HCT116 (cell line): ENCODE measurements at regions not wholly inside any gene's neighbourhood (a gene's known extent, or its start where the extent isn't known, plus 50 kb on each side); places are given as distances from the start of the nearest gene placed in this dataset.

Experiments
- ATAC-seq: fragments of 200-7000 bp; cut with Tn5 transposase; 2 replicates; pipeline ENCODE4 v1.9.1; 2020; ENCODE audit warnings: mild to moderate bottlenecking, moderate library complexity
- BruUV-seq: library from RNA; stranded (reverse); fragments of 400-500 nt; replicated peaks from 2 replicates; lab custom pipeline; 2021; lab: Mats Ljungman, UMichigan
- CTCF ChIA-PET: fragments of 300-600 bp; sonication (Branson Sonifier 250); formaldehyde crosslinking; loops from one replicate; lab custom pipeline; 2021; ENCODE audit warnings: antibody characterized with exemption; lab: Charles Lee
- POLR2A ChIA-PET: fragments of 300-600, 350-600 bp; sonication (Branson Sonifier 250); formaldehyde crosslinking; loops from one replicate; lab custom pipeline; 2021; ENCODE audit warnings: antibody characterized with exemption; lab: Charles Lee
- RAD21 ChIA-PET, 2 experiments: fragments of 300-600 bp; sonication (Branson Sonifier 250); formaldehyde crosslinking; loops; one replicate each; lab custom pipeline; 2023; ENCODE audit warnings: low total read pairs in 2 of 2; ENCODE audit not compliant: uncharacterized antibody in 2 of 2, unreplicated experiment in 2 of 2, low non-redundant PET in 1 of 2; lab: Charles Lee
- DNase-seq: peaks from one replicate; pipeline ENCODE4 v3.0.0-alpha.2; 2010; ENCODE audit warnings: low read depth, low spot score
- H2AFZ ChIP-seq: fragments of 200-600 bp; shearing (Covaris generic), sonication (generic); 2 replicates; pipeline ENCODE4 v1.6.1; 2017; ENCODE audit warnings: low read depth, mixed run types, mixed read lengths, antibody characterized with exemption, low read length; ENCODE audit not compliant: poor library complexity, severe bottlenecking
- H3K27ac ChIP-seq: 2 replicates; pipeline ENCODE4 v1.5.1; 2012; ENCODE audit warnings: low read depth, low read length
- H3K27me3 ChIP-seq: fragments of 200-600 bp; sonication (generic); 2 replicates; pipeline ENCODE4 v1.6.1; 2016; ENCODE audit warnings: mixed run types, low read length, mixed read lengths; ENCODE audit not compliant: insufficient read depth
- H3K36me3 ChIP-seq, 2 experiments: fragments of 200-500 bp in 1 of 2; fragments of 200-600 bp in 1 of 2; sonication (Bioruptor generic) in 1 of 2; sonication (generic) in 1 of 2; 2 replicates each; pipeline versions ENCODE4 v1.5.1 to v1.6.1; 2014 to 2016; ENCODE audit warnings: low read length in 2 of 2, inconsistent platforms in 1 of 2, mixed read lengths in 1 of 2, mixed run types in 1 of 2; ENCODE audit not compliant: insufficient read depth in 2 of 2, control insufficient read depth in 1 of 2
- H3K4me1 ChIP-seq, 2 experiments: fragments of 200-600 bp in 1 of 2; sonication (generic) in 1 of 2; 2 replicates each; pipeline versions ENCODE4 v1.5.1 to v1.6.1; 2012 to 2017; ENCODE audit warnings: low read length in 2 of 2, inconsistent platforms in 1 of 2, mild to moderate bottlenecking in 1 of 2, mixed read lengths in 1 of 2, mixed run types in 1 of 2, moderate library complexity in 1 of 2; ENCODE audit not compliant: insufficient read depth in 2 of 2, control insufficient read depth in 1 of 2
- H3K4me2 ChIP-seq: fragments of 200-600 bp; sonication (generic); 2 replicates; pipeline ENCODE4 v1.6.1; 2017; ENCODE audit warnings: mixed run types, low read length, mixed read lengths
- H3K4me3 ChIP-seq, 2 experiments: fragments of 200-600 bp in 1 of 2; sonication (generic) in 1 of 2; replicated peaks in 1 of 2; 2 replicates each; pipeline ENCODE4 v1.5.1; 2011 to 2016; ENCODE audit warnings: low read length in 2 of 2, control low read depth in 1 of 2, low read depth in 1 of 2, mild to moderate bottlenecking in 1 of 2, mixed read lengths in 1 of 2, mixed run types in 1 of 2
- H3K79me2 ChIP-seq: fragments of 200-600 bp; sonication (generic); 2 replicates; pipeline ENCODE4 v1.6.1; 2017; ENCODE audit warnings: mild to moderate bottlenecking, mixed run types, low read length, moderate library complexity, mixed read lengths; ENCODE audit not compliant: insufficient read depth
- H3K9ac ChIP-seq: fragments of 200-600 bp; sonication (generic); 2 replicates; pipeline ENCODE4 v1.6.1; 2016; ENCODE audit warnings: low read length, mixed read lengths
- H3K9me2 ChIP-seq: fragments of 200-600 bp; sonication (generic), shearing (Covaris generic); 2 replicates; pipeline ENCODE4 v1.6.1; 2017; ENCODE audit warnings: mixed run types, mild to moderate bottlenecking, moderate library complexity; ENCODE audit not compliant: insufficient read depth
- H3K9me3 ChIP-seq, 2 experiments: fragments of 200-500 bp in 1 of 2; fragments of 200-600 bp in 1 of 2; sonication (Bioruptor generic) in 1 of 2; sonication (generic) in 1 of 2; 2 replicates each; pipeline ENCODE4 v1.6.1; 2014 to 2017; ENCODE audit warnings: low read length in 2 of 2, mixed read lengths in 2 of 2, inconsistent platforms in 1 of 2, low read depth in 1 of 2, mild to moderate bottlenecking in 1 of 2, mixed run types in 1 of 2, moderate library complexity in 1 of 2; ENCODE audit not compliant: control insufficient read depth in 1 of 2, insufficient read depth in 1 of 2
- H4K20me1 ChIP-seq: fragments of 200-600 bp; sonication (generic), shearing (Covaris generic); 2 replicates; pipeline ENCODE4 v1.6.1; 2017; ENCODE audit warnings: mixed run types, mild to moderate bottlenecking, moderate library complexity; ENCODE audit not compliant: insufficient read depth
- ATF3 ChIP-seq: IDR thresholded peaks from 2 replicates; pipeline ENCODE4 v1.6.1; 2012
- CEBPB ChIP-seq: IDR thresholded peaks from 2 replicates; pipeline ENCODE4 v1.6.1; 2012; ENCODE audit warnings: low read depth
- CTCF ChIP-seq, 3 experiments: fragments of 200-600 bp in 1 of 3; sonication (generic) in 1 of 3; IDR thresholded peaks in 2 of 3; conservative IDR thresholded peaks in 1 of 3; 2 replicates each; pipeline ENCODE4 v1.5.1; 2012 to 2017; ENCODE audit warnings: low read depth in 2 of 3, low read length in 2 of 3, antibody characterized with exemption in 1 of 3, borderline replicate concordance in 1 of 3, control low read depth in 1 of 3, mild to moderate bottlenecking in 1 of 3, mixed read lengths in 1 of 3, mixed run types in 1 of 3, moderate library complexity in 1 of 3; ENCODE audit not compliant: insufficient read depth in 1 of 3
- ELF1 ChIP-seq: IDR thresholded peaks from 2 replicates; pipeline ENCODE4 v1.6.1; 2012; ENCODE audit warnings: low read depth, borderline replicate concordance
- EZH2 ChIP-seq: fragments of 200-600 bp; sonication (generic); IDR thresholded peaks from 2 replicates; pipeline ENCODE4 v1.6.1; 2017; ENCODE audit warnings: antibody characterized with exemption, mixed run types
- EZH2phosphoT487 ChIP-seq: fragments of 200-600 bp; IDR thresholded peaks from 2 replicates; pipeline ENCODE4 v1.6.1; 2018; ENCODE audit warnings: antibody characterized with exemption, borderline replicate concordance
- FOSL1 ChIP-seq: IDR thresholded peaks from 2 replicates; pipeline ENCODE4 v1.6.1; 2012; ENCODE audit warnings: low read depth
- JUND ChIP-seq: IDR thresholded peaks from 2 replicates; pipeline ENCODE4 v1.6.1; 2012
- MAX ChIP-seq: IDR thresholded peaks from 2 replicates; pipeline ENCODE4 v1.6.1; 2012
- POLR2A ChIP-seq: IDR thresholded peaks from 2 replicates; pipeline ENCODE4 v1.7.0; 2011; ENCODE audit warnings: borderline replicate concordance; ENCODE audit not compliant: insufficient read depth, insufficient read length; ENCODE audit errors: extremely low read depth
- POLR2AphosphoS5 ChIP-seq: IDR thresholded peaks from 2 replicates; pipeline ENCODE4 v1.6.1; 2011; ENCODE audit warnings: mild to moderate bottlenecking, low read depth, low read length, moderate library complexity
- REST ChIP-seq: IDR thresholded peaks from 2 replicates; pipeline ENCODE4 v1.6.1; 2012; ENCODE audit warnings: low read depth
- SP1 ChIP-seq: IDR thresholded peaks from 2 replicates; pipeline ENCODE4 v1.6.1; 2012; ENCODE audit warnings: low read depth
- TCF7L2 ChIP-seq: IDR thresholded peaks from 2 replicates; pipeline ENCODE4 v1.7.0; 2011; ENCODE audit warnings: borderline replicate concordance, inconsistent platforms; ENCODE audit not compliant: insufficient read depth, insufficient read length; ENCODE audit errors: extremely low read depth
- YY1 ChIP-seq: IDR thresholded peaks from 2 replicates; pipeline ENCODE4 v1.6.1; 2011; ENCODE audit warnings: low read length, low read depth, moderate library complexity, mild to moderate bottlenecking; ENCODE audit not compliant: insufficient replicate concordance; ENCODE audit errors: extremely low read depth
- ZNF274 ChIP-seq: fragments of 200-500 bp; sonication (Bioruptor generic); IDR thresholded peaks from 2 replicates; pipeline ENCODE4 v1.6.1; 2014; ENCODE audit warnings: mild to moderate bottlenecking, low read depth, low read length, inconsistent platforms
- intact Hi-C: fragments of 100-400 bp; cut with micrococcal nuclease; formaldehyde crosslinking; loops from 2 replicates; pipeline ENCODE4 v1.10.0; 2022

- TF ChIP-seq REST (no peak), YY1 (no peak), CTCF (IDR thresholded peaks at IDR 0.05 in 2 of 3, conservative IDR thresholded peaks at IDR 0.05 in 1 of 3; ENCODE audit: borderline replicate concordance in 1 of 3, insufficient read depth in 1 of 3, low read depth in 2 of 3, low read length in 2 of 3) (no peak), EZH2phosphoT487 (no peak)
These were observed 143.6 kb downstream of the COPRS start (continued) for GRCh38 chr17:31715446-31715845.

GRCh38 chr17:31704483-31704882 lies 154.6 kb downstream of the COPRS start:
- intact Hi-C loops, result no loop called here
- no peak for DNase-seq
- H3K4me3 ChIP-seq, result no peak overlapping the region
- no peaks in the 10 kb centered on the region for H3K79me2 ChIP-seq
- H2AFZ ChIP-seq, result no peak overlapping the region
- BruUV-seq, result no TSS peak
- H3K27me3 ChIP-seq, result no peaks in the 10 kb centered on the region
- no peak overlapping the region for H3K4me2 ChIP-seq
- no peaks in the 10 kb centered on the region for H3K36me3 ChIP-seq
- H3K9me3 ChIP-seq, result no peaks in the 10 kb centered on the region
- no peak for ATAC-seq
- H3K9ac ChIP-seq, result no peak overlapping the region
- RAD21 ChIA-PET, result no interaction called here
- CTCF ChIA-PET, result no interaction called here
- no peak overlapping the region for H3K27ac ChIP-seq
- no peaks in the 10 kb centered on the region for H4K20me1 ChIP-seq
- no peaks in the 10 kb centered on the region for H3K4me1 ChIP-seq
- POLR2A ChIA-PET, result no interaction called here
- H3K9me2 ChIP-seq, result no peaks in the 10 kb centered on the region
- TF ChIP-seq POLR2A, result no peak
- TF ChIP-seq EZH2, result no peak
- TF ChIP-seq JUND, result no peak
- TF ChIP-seq TCF7L2, result no peak
- TF ChIP-seq REST, result no peak
- TF ChIP-seq ZNF274, result no peak
- TF ChIP-seq ELF1, result no peak
- no peak for TF ChIP-seq CEBPB
- no peak for TF ChIP-seq EZH2phosphoT487
- no peak for TF ChIP-seq MAX
- TF ChIP-seq FOSL1, result no peak
- no peak for TF ChIP-seq YY1
- no peak for TF ChIP-seq POLR2AphosphoS5
- TF ChIP-seq SP1, result no peak
- no peak for TF ChIP-seq ATF3
